H1 (cell line): ENCODE measurements at regions not wholly inside any gene's neighbourhood (a gene's known extent, or its start where the extent isn't known, plus 50 kb on each side); places are given as distances from the start of the nearest gene placed in this dataset.

ENCODE experiments used
- SIN3A ChIP-seq, 2 experiments: IDR thresholded peaks in 1 of 2; conservative IDR thresholded peaks in 1 of 2; 2 replicates each; pipeline ENCODE4 v1.6.1; 2011 to 2012; ENCODE audit warnings: low read length in 2 of 2, improper control_type of control experiment in 1 of 2, low read depth in 1 of 2, mild to moderate bottlenecking in 1 of 2
- TF ChIP-seq, protein P1 (sequence below): fragments of 300-600 bp; sonication (generic); IDR thresholded peaks from 2 replicates; pipeline ENCODE4 v1.7.1; 2012; ENCODE audit warnings: low read length, moderate library complexity, mild to moderate bottlenecking, inconsistent platforms; ENCODE audit not compliant: insufficient replicate concordance

DNA sequence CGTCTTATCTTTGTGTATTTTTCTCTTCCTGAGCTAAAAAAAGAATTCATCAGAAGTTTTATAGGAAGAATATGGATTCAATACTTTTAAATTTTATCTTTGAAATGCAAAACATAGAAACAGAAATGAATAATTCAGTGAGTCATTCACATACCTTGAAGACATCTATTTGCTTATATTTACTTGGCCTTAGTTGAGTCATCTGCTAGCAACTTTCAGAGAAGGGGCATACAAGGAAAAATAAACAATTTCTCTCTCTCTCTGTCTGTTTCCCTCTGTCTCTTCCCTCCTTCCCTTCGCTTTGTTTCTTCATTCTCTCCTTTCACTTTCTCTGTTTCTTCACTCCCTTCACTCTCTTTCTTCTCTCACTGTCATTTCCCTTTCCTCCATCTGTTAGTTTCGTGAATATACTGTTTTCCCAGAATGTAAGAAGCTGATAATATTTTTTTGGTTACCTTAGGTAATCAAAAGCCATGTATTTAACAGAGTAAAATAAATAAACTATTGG lies 477.2 kb downstream of the BRINP3 start (continued):
- TF ChIP-seq, protein P1, sequence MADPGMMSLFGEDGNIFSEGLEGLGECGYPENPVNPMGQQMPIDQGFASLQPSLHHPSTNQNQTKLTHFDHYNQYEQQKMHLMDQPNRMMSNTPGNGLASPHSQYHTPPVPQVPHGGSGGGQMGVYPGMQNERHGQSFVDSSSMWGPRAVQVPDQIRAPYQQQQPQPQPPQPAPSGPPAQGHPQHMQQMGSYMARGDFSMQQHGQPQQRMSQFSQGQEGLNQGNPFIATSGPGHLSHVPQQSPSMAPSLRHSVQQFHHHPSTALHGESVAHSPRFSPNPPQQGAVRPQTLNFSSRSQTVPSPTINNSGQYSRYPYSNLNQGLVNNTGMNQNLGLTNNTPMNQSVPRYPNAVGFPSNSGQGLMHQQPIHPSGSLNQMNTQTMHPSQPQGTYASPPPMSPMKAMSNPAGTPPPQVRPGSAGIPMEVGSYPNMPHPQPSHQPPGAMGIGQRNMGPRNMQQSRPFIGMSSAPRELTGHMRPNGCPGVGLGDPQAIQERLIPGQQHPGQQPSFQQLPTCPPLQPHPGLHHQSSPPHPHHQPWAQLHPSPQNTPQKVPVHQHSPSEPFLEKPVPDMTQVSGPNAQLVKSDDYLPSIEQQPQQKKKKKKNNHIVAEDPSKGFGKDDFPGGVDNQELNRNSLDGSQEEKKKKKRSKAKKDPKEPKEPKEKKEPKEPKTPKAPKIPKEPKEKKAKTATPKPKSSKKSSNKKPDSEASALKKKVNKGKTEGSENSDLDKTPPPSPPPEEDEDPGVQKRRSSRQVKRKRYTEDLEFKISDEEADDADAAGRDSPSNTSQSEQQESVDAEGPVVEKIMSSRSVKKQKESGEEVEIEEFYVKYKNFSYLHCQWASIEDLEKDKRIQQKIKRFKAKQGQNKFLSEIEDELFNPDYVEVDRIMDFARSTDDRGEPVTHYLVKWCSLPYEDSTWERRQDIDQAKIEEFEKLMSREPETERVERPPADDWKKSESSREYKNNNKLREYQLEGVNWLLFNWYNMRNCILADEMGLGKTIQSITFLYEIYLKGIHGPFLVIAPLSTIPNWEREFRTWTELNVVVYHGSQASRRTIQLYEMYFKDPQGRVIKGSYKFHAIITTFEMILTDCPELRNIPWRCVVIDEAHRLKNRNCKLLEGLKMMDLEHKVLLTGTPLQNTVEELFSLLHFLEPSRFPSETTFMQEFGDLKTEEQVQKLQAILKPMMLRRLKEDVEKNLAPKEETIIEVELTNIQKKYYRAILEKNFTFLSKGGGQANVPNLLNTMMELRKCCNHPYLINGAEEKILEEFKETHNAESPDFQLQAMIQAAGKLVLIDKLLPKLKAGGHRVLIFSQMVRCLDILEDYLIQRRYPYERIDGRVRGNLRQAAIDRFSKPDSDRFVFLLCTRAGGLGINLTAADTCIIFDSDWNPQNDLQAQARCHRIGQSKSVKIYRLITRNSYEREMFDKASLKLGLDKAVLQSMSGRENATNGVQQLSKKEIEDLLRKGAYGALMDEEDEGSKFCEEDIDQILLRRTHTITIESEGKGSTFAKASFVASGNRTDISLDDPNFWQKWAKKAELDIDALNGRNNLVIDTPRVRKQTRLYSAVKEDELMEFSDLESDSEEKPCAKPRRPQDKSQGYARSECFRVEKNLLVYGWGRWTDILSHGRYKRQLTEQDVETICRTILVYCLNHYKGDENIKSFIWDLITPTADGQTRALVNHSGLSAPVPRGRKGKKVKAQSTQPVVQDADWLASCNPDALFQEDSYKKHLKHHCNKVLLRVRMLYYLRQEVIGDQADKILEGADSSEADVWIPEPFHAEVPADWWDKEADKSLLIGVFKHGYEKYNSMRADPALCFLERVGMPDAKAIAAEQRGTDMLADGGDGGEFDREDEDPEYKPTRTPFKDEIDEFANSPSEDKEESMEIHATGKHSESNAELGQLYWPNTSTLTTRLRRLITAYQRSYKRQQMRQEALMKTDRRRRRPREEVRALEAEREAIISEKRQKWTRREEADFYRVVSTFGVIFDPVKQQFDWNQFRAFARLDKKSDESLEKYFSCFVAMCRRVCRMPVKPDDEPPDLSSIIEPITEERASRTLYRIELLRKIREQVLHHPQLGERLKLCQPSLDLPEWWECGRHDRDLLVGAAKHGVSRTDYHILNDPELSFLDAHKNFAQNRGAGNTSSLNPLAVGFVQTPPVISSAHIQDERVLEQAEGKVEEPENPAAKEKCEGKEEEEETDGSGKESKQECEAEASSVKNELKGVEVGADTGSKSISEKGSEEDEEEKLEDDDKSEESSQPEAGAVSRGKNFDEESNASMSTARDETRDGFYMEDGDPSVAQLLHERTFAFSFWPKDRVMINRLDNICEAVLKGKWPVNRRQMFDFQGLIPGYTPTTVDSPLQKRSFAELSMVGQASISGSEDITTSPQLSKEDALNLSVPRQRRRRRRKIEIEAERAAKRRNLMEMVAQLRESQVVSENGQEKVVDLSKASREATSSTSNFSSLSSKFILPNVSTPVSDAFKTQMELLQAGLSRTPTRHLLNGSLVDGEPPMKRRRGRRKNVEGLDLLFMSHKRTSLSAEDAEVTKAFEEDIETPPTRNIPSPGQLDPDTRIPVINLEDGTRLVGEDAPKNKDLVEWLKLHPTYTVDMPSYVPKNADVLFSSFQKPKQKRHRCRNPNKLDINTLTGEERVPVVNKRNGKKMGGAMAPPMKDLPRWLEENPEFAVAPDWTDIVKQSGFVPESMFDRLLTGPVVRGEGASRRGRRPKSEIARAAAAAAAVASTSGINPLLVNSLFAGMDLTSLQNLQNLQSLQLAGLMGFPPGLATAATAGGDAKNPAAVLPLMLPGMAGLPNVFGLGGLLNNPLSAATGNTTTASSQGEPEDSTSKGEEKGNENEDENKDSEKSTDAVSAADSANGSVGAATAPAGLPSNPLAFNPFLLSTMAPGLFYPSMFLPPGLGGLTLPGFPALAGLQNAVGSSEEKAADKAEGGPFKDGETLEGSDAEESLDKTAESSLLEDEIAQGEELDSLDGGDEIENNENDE: no peak
- no peak for TF ChIP-seq SIN3A (conservative IDR thresholded peaks at IDR 0.05 in 1 of 2, IDR thresholded peaks at IDR 0.05 in 1 of 2; ENCODE audit: low read depth in 1 of 2, low read length in 2 of 2)
- TF ChIP-seq, all 59 proteins: peak for 0
